ENCODE measurements at regions not wholly inside any gene's neighbourhood (a gene's known extent, or its start where the extent isn't known, plus 50 kb on each side); places are given as distances from the start of the nearest gene placed in this dataset.
A peak's percentile ranks its signal among the peaks of the same experiment; 100 is the strongest.

GRCh38 chr2:21404137-21404536, 280.4 kb downstream of the TDRD15 start:
- no peak for DNase-seq

GRCh38 chr2:21404827-21405625, 281.3 kb downstream of the TDRD15 start:
- DNase-seq, result no peak

- no peak for DNase-seq
Observed at GRCh38 chr2:21406386-21406785, 282.6 kb downstream of the TDRD15 start.

- peak; percentile 43 for DNase-seq
Observed at GRCh38 chr2:21406911-21407310, 283.1 kb downstream of the TDRD15 start.

GRCh38 chr2:21407851-21408250, 284.1 kb downstream of the TDRD15 start:
- peak; percentile 32 for DNase-seq

GRCh38 chr2:21411741-21412140, 288.0 kb downstream of the TDRD15 start:
- no peak for DNase-seq

GRCh38 chr2:21412944-21413443, 289.2 kb downstream of the TDRD15 start:
- no peak for DNase-seq

GRCh38 chr2:21415234-21415633, 291.5 kb downstream of the TDRD15 start:
- no peak for DNase-seq

GRCh38 chr2:21416226-21416625, 292.5 kb downstream of the TDRD15 start:
- no peak for DNase-seq

GRCh38 chr2:21418456-21418855, 294.7 kb downstream of the TDRD15 start:
- DNase-seq, result no peak

GRCh38 chr2:21420553-21421335, 297.0 kb downstream of the TDRD15 start:
- no peak for DNase-seq

GRCh38 chr2:21422050-21422449, 298.3 kb downstream of the TDRD15 start:
- DNase-seq, result no peak

GRCh38 chr2:21422724-21423522, 299.2 kb downstream of the TDRD15 start:
- DNase-seq, result no peak

- DNase-seq, result no peak
Observed at GRCh38 chr2:21423854-21424253, 300.1 kb downstream of the TDRD15 start.

GRCh38 chr2:21424375-21424774, 300.6 kb downstream of the TDRD15 start:
- DNase-seq, result no peak

GRCh38 chr2:21427606-21428005, 303.8 kb downstream of the TDRD15 start:
- DNase-seq, result no peak

- no peak for DNase-seq
Observed at GRCh38 chr2:21428754-21429153, 305.0 kb downstream of the TDRD15 start.

- DNase-seq, result no peak
Observed at GRCh38 chr2:21429747-21430146, 306.0 kb downstream of the TDRD15 start.

- DNase-seq, result no peak
Observed at GRCh38 chr2:21431078-21431477, 307.3 kb downstream of the TDRD15 start.

GRCh38 chr2:21438949-21439348, 315.2 kb downstream of the TDRD15 start:
- DNase-seq, result no peak

GRCh38 chr2:21441442-21441841, 317.7 kb downstream of the TDRD15 start:
- DNase-seq, result no peak

- DNase-seq, result no peak
Observed at GRCh38 chr2:21443494-21444105, 319.8 kb downstream of the TDRD15 start.
